ENCODE measurements at regions not wholly inside any gene's neighbourhood (a gene's known extent, or its start where the extent isn't known, plus 50 kb on each side); places are given as distances from the start of the nearest gene placed in this dataset.
A peak's percentile ranks its signal among the peaks of the same experiment; 100 is the strongest.

DNA sequence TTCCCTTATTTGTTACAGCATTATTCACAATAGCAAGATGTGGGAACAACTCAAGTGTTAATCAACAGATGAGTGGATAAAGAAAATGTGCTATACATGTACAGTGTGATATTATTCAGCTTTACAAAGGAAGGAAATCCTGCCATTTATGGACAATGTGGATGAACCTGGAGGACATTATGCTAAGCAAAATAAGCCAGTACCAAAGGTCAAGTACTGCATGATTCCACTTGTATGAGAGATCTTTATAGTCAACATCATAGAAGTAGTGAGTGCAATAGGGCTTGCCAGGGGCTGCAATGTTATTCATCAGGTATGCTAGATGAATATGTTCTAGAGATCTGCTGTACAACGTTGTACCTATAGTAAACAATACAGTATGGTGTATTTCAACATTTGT, 138.5 kb upstream of the AGR3 start:
- FAIRE-seq = no peak

DNA sequence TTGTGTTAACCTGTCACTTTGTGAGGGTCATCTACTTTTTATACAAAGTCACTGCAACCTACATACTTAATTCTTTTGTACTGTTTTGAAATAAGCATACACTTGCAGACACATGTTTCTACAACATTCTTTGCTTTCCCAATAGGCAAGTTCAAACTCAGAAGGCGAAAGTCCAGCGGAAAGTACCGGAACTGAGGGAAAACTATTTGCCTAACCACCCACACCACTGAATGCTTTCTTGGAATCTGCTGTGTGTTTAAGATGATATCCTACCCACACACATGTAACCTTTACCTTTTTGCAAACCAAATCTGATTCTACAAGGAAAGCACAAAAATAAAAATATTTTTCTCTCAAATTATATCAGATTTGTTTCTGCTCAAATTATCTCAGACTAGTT, 139.4 kb upstream of the AGR3 start:
- no peaks in the 10 kb centered on the region for H3K36me3 ChIP-seq (ENCODE audit: control insufficient read depth in 3 of 3, insufficient read depth in 2 of 3, low read depth in 1 of 3, low read length in 3 of 3)
- FAIRE-seq = no peak
- no peak overlapping the region for H3K4me3 ChIP-seq (ENCODE audit: low read depth in 1 of 3, low read length in 3 of 3)
- DNase-seq = peak in 1 of 2 donors; percentile 66
- no peaks in the 10 kb centered on the region for H3K9me3 ChIP-seq (ENCODE audit: control insufficient read depth in 2 of 2, insufficient read depth in 1 of 2, low read depth in 1 of 2, low read length in 1 of 2)
- WGBS, 3 donors = 70 to 86% (median 81%) methylated on average over 3 of the region's 3 CpGs
- no peaks in the 10 kb centered on the region for H3K27me3 ChIP-seq (ENCODE audit: control insufficient read depth in 3 of 3, insufficient read depth in 3 of 3, low read length in 3 of 3)
- peaks cover 0 to 4% (median 0%) of the 10 kb centered on the region in 3 donors for H3K4me1 ChIP-seq (ENCODE audit: control insufficient read depth in 3 of 3, insufficient read depth in 2 of 3, low read depth in 1 of 3, low read length in 2 of 3)
- no peak overlapping the region for H3K27ac ChIP-seq (ENCODE audit: low read depth in 1 of 3, low read length in 2 of 3)

More for the DNA sequence above, 138.5 kb upstream of the AGR3 start:
- Histone ChIP-seq H3K27ac (ENCODE audit: low read depth in 1 of 3, low read length in 2 of 3) (no peak overlapping the region), H3K27me3 (ENCODE audit: control insufficient read depth in 3 of 3, insufficient read depth in 3 of 3, low read length in 3 of 3) (no peaks in the 10 kb centered on the region), H3K4me3 (ENCODE audit: low read depth in 1 of 3, low read length in 3 of 3) (no peak overlapping the region), H3K36me3 (ENCODE audit: control insufficient read depth in 3 of 3, insufficient read depth in 2 of 3, low read depth in 1 of 3, low read length in 3 of 3) (no peaks in the 10 kb centered on the region), H3K9me3 (ENCODE audit: control insufficient read depth in 2 of 2, insufficient read depth in 1 of 2, low read depth in 1 of 2, low read length in 1 of 2) (no peaks in the 10 kb centered on the region), H3K4me1 (ENCODE audit: control insufficient read depth in 3 of 3, insufficient read depth in 2 of 3, low read depth in 1 of 3, low read length in 2 of 3) (peaks cover 0 to 4% (median 0%) of the 10 kb centered on the region in 3 donors)
- WGBS, 3 donors = 12 to 52% (median 41%) methylated on average over 1 of the region's 1 CpG
- DNase-seq = peak; percentile 19 to 41

DNA sequence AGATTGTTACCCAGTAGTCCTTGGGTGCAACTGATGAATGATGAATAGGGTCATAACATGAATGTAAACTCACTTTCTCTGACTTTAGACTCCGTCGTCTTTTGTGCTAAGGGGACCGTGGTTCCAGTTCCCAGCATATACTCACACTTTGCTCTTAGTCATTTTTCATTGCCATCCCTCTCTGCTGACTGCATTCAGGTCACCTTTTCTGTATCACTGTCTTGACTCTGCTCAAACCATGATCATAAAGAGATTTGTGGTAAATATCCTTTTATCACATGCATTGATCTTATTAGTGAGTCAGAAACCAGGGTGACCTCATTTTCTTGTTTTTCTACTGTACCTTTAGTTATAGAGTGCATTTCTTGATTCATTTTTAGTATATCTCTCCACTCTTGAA, 141.1 kb upstream of the AGR3 start:
- 73 to 86% (median 80%) methylated on average over 3 of the region's 3 CpGs for WGBS, 3 donors
- no peaks in the 10 kb centered on the region for H3K36me3 ChIP-seq (ENCODE audit: control insufficient read depth in 3 of 3, insufficient read depth in 2 of 3, low read depth in 1 of 3, low read length in 3 of 3)
- DNase-seq (no peak), FAIRE-seq (no peak)
- no peak overlapping the region for H3K27ac ChIP-seq (ENCODE audit: low read depth in 1 of 3, low read length in 2 of 3)
- peaks cover 0 to 4% (median 0%) of the 10 kb centered on the region in 3 donors for H3K4me1 ChIP-seq (ENCODE audit: control insufficient read depth in 3 of 3, insufficient read depth in 2 of 3, low read depth in 1 of 3, low read length in 2 of 3)
- no peak overlapping the region for H3K4me3 ChIP-seq (ENCODE audit: low read depth in 1 of 3, low read length in 3 of 3)
- H3K27me3 ChIP-seq (ENCODE audit: control insufficient read depth in 3 of 3, insufficient read depth in 3 of 3, low read length in 3 of 3) = no peaks in the 10 kb centered on the region
- H3K9me3 ChIP-seq (ENCODE audit: control insufficient read depth in 2 of 2, insufficient read depth in 1 of 2, low read depth in 1 of 2, low read length in 1 of 2) = peaks cover 0 to 3% of the 10 kb centered on the region in 2 donors

DNA sequence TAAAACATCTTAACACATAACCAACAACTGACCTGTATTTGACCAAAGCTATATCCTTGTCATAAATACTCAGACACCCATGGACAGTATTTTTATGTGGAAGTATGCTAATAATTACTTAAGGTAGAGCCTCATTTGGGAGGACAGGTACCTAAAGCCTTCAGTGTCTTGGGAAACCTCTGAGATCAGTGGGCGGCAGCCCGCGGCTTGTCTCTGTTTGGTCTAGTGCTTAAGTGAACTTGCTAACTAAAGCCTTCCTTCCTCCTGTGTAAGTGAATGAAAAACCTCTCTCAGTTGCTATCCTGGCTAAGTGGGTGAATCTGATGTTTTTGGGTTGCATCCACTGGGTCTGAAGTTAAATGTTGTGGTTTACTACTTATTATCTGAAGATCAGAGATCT, 144.5 kb upstream of the AGR3 start:
- DNase-seq (no peak), FAIRE-seq (no peak)
- Histone ChIP-seq H3K4me3 (ENCODE audit: low read depth in 1 of 3, low read length in 3 of 3) (no peak overlapping the region), H3K36me3 (ENCODE audit: control insufficient read depth in 3 of 3, insufficient read depth in 2 of 3, low read depth in 1 of 3, low read length in 3 of 3) (no peaks in the 10 kb centered on the region), H3K27me3 (ENCODE audit: control insufficient read depth in 3 of 3, insufficient read depth in 3 of 3, low read length in 3 of 3) (no peaks in the 10 kb centered on the region), H3K9me3 (ENCODE audit: control insufficient read depth in 2 of 2, insufficient read depth in 1 of 2, low read depth in 1 of 2, low read length in 1 of 2) (peaks cover 0 to 8% of the 10 kb centered on the region in 2 donors), H3K4me1 (ENCODE audit: control insufficient read depth in 3 of 3, insufficient read depth in 2 of 3, low read depth in 1 of 3, low read length in 2 of 3) (no peaks in the 10 kb centered on the region), H3K27ac (ENCODE audit: low read depth in 1 of 3, low read length in 2 of 3) (no peak overlapping the region)
- WGBS, 3 donors = 88 to 98% (median 95%) methylated on average over 3 of the region's 3 CpGs

DNA sequence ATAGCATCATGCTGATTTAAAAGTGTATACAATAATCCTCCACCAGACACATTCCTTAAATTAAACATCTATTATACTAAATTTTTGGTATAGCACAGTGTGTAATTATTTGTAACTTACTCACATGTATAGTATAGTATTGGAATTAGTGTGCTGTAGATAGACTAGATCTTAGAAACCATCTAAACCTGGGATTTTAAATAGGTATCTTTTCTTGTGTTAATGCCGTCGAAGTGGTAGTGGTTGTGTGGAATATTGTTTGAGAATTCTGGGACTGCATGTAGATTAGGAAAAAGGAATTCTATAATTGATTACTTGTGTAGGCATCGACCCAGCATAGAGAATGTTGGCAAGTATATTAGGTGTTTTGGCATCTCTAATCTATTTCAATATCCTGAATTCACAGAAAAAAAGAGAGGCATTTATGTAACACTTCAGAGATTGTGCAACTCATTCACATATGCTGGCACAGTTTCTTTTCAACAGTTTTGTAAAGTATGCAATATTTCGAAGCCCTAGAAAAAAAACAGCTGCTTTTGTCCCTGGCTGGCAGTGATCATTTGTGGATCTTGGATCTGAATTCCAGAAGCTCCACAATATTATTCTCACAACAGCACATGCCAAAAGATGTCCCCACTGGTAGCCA, 145.5 kb upstream of the AGR3 start:
- Histone ChIP-seq H3K36me3 (ENCODE audit: control insufficient read depth in 3 of 3, insufficient read depth in 2 of 3, low read depth in 1 of 3, low read length in 3 of 3) (no peaks in the 10 kb centered on the region), H3K4me3 (ENCODE audit: low read depth in 1 of 3, low read length in 3 of 3) (no peak overlapping the region), H3K9me3 (ENCODE audit: control insufficient read depth in 2 of 2, insufficient read depth in 1 of 2, low read depth in 1 of 2, low read length in 1 of 2) (peaks cover 0 to 8% of the 10 kb centered on the region in 2 donors), H3K4me1 (ENCODE audit: control insufficient read depth in 3 of 3, insufficient read depth in 2 of 3, low read depth in 1 of 3, low read length in 2 of 3) (no peaks in the 10 kb centered on the region), H3K27me3 (ENCODE audit: control insufficient read depth in 3 of 3, insufficient read depth in 3 of 3, low read length in 3 of 3) (no peaks in the 10 kb centered on the region), H3K27ac (ENCODE audit: low read depth in 1 of 3, low read length in 2 of 3) (no peak overlapping the region)
- DNase-seq = no peak
- WGBS, 3 donors = 83 to 89% (median 86%) methylated on average over 4 of the region's 4 CpGs
- no peak for FAIRE-seq

DNA sequence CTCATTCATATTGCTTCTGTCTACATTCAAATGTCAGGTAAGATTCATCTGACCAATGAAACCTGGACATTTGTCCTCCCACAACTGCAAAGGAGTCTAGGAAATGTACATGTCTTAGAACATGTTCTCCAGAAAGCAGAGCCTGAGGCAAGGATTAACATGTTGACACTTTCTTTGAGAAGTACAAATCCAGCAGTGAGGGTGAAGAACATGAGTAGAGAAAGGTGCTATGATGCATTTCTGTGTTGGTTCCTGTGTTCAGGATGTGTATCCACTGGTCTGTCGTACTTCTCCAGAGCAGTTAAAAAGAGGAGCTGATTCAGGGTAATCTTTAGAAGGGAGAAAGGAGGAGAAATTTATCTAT, 146.0 kb upstream of the AGR3 start:
- Histone ChIP-seq H3K4me1 (ENCODE audit: control insufficient read depth in 3 of 3, insufficient read depth in 2 of 3, low read depth in 1 of 3, low read length in 2 of 3) (no peaks in the 10 kb centered on the region), H3K36me3 (ENCODE audit: control insufficient read depth in 3 of 3, insufficient read depth in 2 of 3, low read depth in 1 of 3, low read length in 3 of 3) (no peaks in the 10 kb centered on the region), H3K4me3 (ENCODE audit: low read depth in 1 of 3, low read length in 3 of 3) (no peak overlapping the region), H3K27me3 (ENCODE audit: control insufficient read depth in 3 of 3, insufficient read depth in 3 of 3, low read length in 3 of 3) (no peaks in the 10 kb centered on the region), H3K9me3 (ENCODE audit: control insufficient read depth in 2 of 2, insufficient read depth in 1 of 2, low read depth in 1 of 2, low read length in 1 of 2) (peaks cover 0 to 8% of the 10 kb centered on the region in 2 donors), H3K27ac (ENCODE audit: low read depth in 1 of 3, low read length in 2 of 3) (no peak overlapping the region)
- FAIRE-seq (no peak), DNase-seq (no peak)
- 80 to 95% (median 90%) methylated on average over 1 of the region's 1 CpG for WGBS, 3 donors

DNA sequence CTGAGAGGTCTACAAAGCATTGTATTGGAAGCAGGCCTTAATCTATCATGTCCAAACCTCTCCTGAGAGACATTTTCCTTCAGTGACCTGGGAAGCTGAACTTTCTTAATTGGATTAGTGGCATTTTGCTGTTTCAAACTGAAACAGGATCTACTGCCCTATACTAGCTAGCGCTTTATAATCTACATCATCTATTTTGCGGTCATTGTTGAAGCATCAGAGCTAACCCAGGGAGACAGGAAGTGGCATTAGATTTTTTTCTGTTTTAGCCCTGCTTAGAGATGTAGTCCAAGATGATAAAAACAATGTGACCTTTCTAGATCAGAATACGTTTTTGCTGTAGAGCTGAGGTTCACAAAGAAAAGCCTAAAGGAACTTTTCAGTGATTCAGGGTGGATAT, 147.4 kb upstream of the AGR3 start:
- FAIRE-seq = no peak
- 79 to 89% (median 80%) methylated on average over 3 of the region's 3 CpGs for WGBS, 3 donors
- H3K27me3 ChIP-seq (ENCODE audit: control insufficient read depth in 3 of 3, insufficient read depth in 3 of 3, low read length in 3 of 3) = no peaks in the 10 kb centered on the region
- DNase-seq = peak in 1 of 2 donors; percentile 54
- peaks cover 0 to 8% of the 10 kb centered on the region in 2 donors for H3K9me3 ChIP-seq (ENCODE audit: control insufficient read depth in 2 of 2, insufficient read depth in 1 of 2, low read depth in 1 of 2, low read length in 1 of 2)
- H3K4me1 ChIP-seq (ENCODE audit: control insufficient read depth in 3 of 3, insufficient read depth in 2 of 3, low read depth in 1 of 3, low read length in 2 of 3) = no peaks in the 10 kb centered on the region
- no peak overlapping the region for H3K4me3 ChIP-seq (ENCODE audit: low read depth in 1 of 3, low read length in 3 of 3)
- no peak overlapping the region for H3K27ac ChIP-seq (ENCODE audit: low read depth in 1 of 3, low read length in 2 of 3)
- H3K36me3 ChIP-seq (ENCODE audit: control insufficient read depth in 3 of 3, insufficient read depth in 2 of 3, low read depth in 1 of 3, low read length in 3 of 3) = no peaks in the 10 kb centered on the region

DNA sequence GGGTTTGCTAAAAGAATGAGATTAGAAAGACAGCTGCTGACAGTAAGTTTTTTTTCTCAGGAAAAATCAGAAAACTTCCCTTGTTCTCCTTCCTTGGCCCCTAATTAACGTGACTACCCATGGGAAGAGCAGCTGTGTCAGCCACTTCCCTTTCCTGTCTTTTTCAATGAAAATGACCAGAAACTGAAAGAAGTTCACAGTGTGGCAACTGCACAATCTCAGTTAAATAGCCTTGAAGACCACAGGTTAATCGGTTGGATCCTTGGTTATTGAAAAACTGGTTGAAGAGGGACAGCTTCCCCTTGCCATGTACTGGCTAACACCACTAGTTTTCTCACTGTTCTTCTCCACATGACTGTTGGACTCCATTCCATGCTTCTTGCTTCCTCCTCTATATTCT, 148.8 kb upstream of the AGR3 start:
- H3K9me3 ChIP-seq (ENCODE audit: control insufficient read depth in 2 of 2, insufficient read depth in 1 of 2, low read depth in 1 of 2, low read length in 1 of 2) = peaks cover 0 to 8% of the 10 kb centered on the region in 2 donors
- H3K27ac ChIP-seq (ENCODE audit: low read depth in 1 of 3, low read length in 2 of 3) = peak overlapping the region in 1 of 3 donors; percentile 32
- no peaks in the 10 kb centered on the region for H3K36me3 ChIP-seq (ENCODE audit: control insufficient read depth in 3 of 3, insufficient read depth in 2 of 3, low read depth in 1 of 3, low read length in 3 of 3)
- FAIRE-seq (no peak), DNase-seq (peak in 1 of 2 donors; percentile 13)
- WGBS, 3 donors = 49 to 70% (median 56%) methylated on average over 2 of the region's 2 CpGs
- H3K4me1 ChIP-seq (ENCODE audit: control insufficient read depth in 3 of 3, insufficient read depth in 2 of 3, low read depth in 1 of 3, low read length in 2 of 3) = no peaks in the 10 kb centered on the region
- H3K4me3 ChIP-seq (ENCODE audit: low read depth in 1 of 3, low read length in 3 of 3) = no peak overlapping the region
- no peaks in the 10 kb centered on the region for H3K27me3 ChIP-seq (ENCODE audit: control insufficient read depth in 3 of 3, insufficient read depth in 3 of 3, low read length in 3 of 3)

Data from small intestine (tissue), 7 donors.